ENCODE measurements at regions not wholly inside any gene's neighbourhood (a gene's known extent, or its start where the extent isn't known, plus 50 kb on each side); places are given as distances from the start of the nearest gene placed in this dataset.

GRCh38 chr21:23725576-23725975, 1881.7 kb downstream of the MRPL39 start:
- TF ChIP-seq MAX (IDR thresholded peaks at IDR 0.05; ENCODE audit: insufficient read depth, insufficient read length) (no peak), POLR2A (IDR thresholded peaks at IDR 0.05; ENCODE audit: low read depth, low read length) (no peak), POLR2AphosphoS5 (IDR thresholded peaks at IDR 0.05; ENCODE audit: insufficient read depth, low read depth, low read length) (no peak), EZH2 (IDR thresholded peaks at IDR 0.05; ENCODE audit: borderline replicate concordance, low read depth, low read length, severe bottlenecking) (no peak)

All from endothelial cell of umbilical vein (primary cell).